Hepatocyte (in vitro differentiated cells): ENCODE measurements at regions not wholly inside any gene's neighbourhood (a gene's known extent, or its start where the extent isn't known, plus 50 kb on each side); places are given as distances from the start of the nearest gene placed in this dataset.

ENCODE experiments used
- CTCF ChIP-seq: fragments of 200-600 bp; sonication (generic); IDR thresholded peaks from 2 replicates; pipeline ENCODE4 v1.5.1; 2016; ENCODE audit warnings: antibody characterized with exemption, mild to moderate bottlenecking; ENCODE audit not compliant: poor library complexity
- EZH2 ChIP-seq: fragments of 200-600 bp; sonication (generic); IDR thresholded peaks from 2 replicates; pipeline ENCODE4 v1.6.1; 2016; ENCODE audit warnings: antibody characterized with exemption, mild to moderate bottlenecking, borderline replicate concordance
- EZH2phosphoT487 ChIP-seq: fragments of 200-600 bp; sonication (generic); IDR thresholded peaks from one replicate; pipeline ENCODE4 v1.6.1; 2018; ENCODE audit warnings: antibody characterized with exemption, mild to moderate bottlenecking, low read depth, moderate library complexity; ENCODE audit not compliant: unreplicated experiment, severe bottlenecking

- no peak for TF ChIP-seq CTCF
- no peak for TF ChIP-seq EZH2
- no peak for TF ChIP-seq EZH2phosphoT487
Measured at GRCh38 chr3:177353140-177353539, 155.9 kb upstream of the TBL1XR1 start.
